GM12892 (cell line): ENCODE measurements at regions not wholly inside any gene's neighbourhood (a gene's known extent, or its start where the extent isn't known, plus 50 kb on each side); places are given as distances from the start of the nearest gene placed in this dataset.

ENCODE experiments used
- POLR2A ChIP-seq: IDR thresholded peaks from 2 replicates; pipeline ENCODE4 v1.6.1; 2011; ENCODE audit warnings: low read depth, low read length, control low read depth
- POLR2AphosphoS5 ChIP-seq: IDR thresholded peaks from 2 replicates; pipeline ENCODE4 v1.6.1; 2011; ENCODE audit warnings: low read depth, low read length, control low read depth

DNA sequence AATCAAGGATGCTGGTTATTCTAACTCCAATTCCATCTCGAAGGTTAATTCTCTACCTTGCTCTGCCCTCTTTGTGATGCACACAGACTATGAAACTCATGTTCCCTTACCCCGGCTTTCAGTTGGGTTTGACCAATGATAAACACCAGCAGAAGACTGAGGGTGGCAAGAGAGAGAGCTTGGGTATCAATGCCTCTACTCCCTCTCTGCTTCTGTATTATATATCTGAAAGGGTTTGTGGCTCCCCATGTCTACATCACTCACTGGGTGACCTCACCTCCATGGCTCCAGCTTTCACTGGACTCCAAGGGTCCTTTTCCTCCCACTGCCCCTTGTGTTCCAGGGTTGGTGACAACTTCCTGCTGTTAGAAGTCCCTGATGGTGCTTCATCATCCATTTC lies 659.0 kb upstream of the TBX3 start:
- TF ChIP-seq POLR2AphosphoS5 (no peak), POLR2A (no peak)
